K562 (cell line): ENCODE measurements at regions not wholly inside any gene's neighbourhood (a gene's known extent, or its start where the extent isn't known, plus 50 kb on each side); places are given as distances from the start of the nearest gene placed in this dataset.
A peak's percentile ranks its signal among the peaks of the same experiment; 100 is the strongest.

Experiments
- ATAC-seq: fragments of 200-7000 bp; cut with Tn5 transposase; 3 replicates; pipeline ENCODE4 v1.9.1; 2020; ENCODE audit warnings: moderate library complexity
- BruUV-seq: library from RNA; stranded (reverse); fragments of 400-500 nt; replicated peaks from 2 replicates; lab custom pipeline; 2021; lab: Mats Ljungman, UMichigan
- CTCF ChIA-PET: fragments of 300-600 bp; formaldehyde crosslinking; extraction: SDS; loops from one replicate; lab custom pipeline; 2021; ENCODE audit warnings: low intra/inter-chr PET ratio; lab: Yijun Ruan, JAX
- POLR2A ChIA-PET: fragments of 300-600, 350-650 bp; sonication (Branson Sonifier 250); formaldehyde crosslinking; extraction: SDS; loops from one replicate; lab custom pipeline; 2021; ENCODE audit warnings: antibody characterized with exemption, inconsistent platforms; lab: Yijun Ruan, JAX
- DNase-seq, 4 experiments: peaks; one replicate each; pipeline versions ENCODE4 v3.0.0 to v3.0.0-alpha.2; 2011 to 2018; ENCODE audit warnings: low spot score in 3 of 4, mixed read lengths in 3 of 4; ENCODE audit errors: extremely low read depth in 1 of 4
- FAIRE-seq: peaks from 2 replicates; lab custom pipeline; 2011; peaks lifted over from hg19 to GRCh38; lab: Jason Lieb, UNC
- H2AFZ ChIP-seq: 2 replicates; pipeline ENCODE4 v1.6.0; 2011; ENCODE audit warnings: low read depth, low read length, control low read depth, inconsistent platforms
- H3K27ac ChIP-seq: fragments of 200-600 bp; 3 replicates; pipeline ENCODE4 v1.8.0; 2011; ENCODE audit warnings: low read depth, mild to moderate bottlenecking, control low read depth, inconsistent platforms, low read length, moderate library complexity, mixed read lengths; ENCODE audit errors: extremely low read depth
- H3K27me3 ChIP-seq, 2 experiments: fragments of 300-600 bp in 1 of 2; 2 replicates in 1 of 2; 3 replicates in 1 of 2; pipeline versions ENCODE4 v1.6.0 to v1.8.0; 2011; ENCODE audit warnings: inconsistent platforms in 2 of 2, low read length in 2 of 2, mild to moderate bottlenecking in 1 of 2, mixed read lengths in 1 of 2, moderate library complexity in 1 of 2; ENCODE audit not compliant: control insufficient read depth in 2 of 2, insufficient read depth in 2 of 2
- H3K36me3 ChIP-seq: fragments of 300-600 bp; 3 replicates; pipeline ENCODE4 v1.8.0; 2011; ENCODE audit warnings: mild to moderate bottlenecking, low read length, inconsistent platforms; ENCODE audit not compliant: control insufficient read depth, insufficient read depth
- H3K4me1 ChIP-seq, 2 experiments: fragments of 200-600 bp in 1 of 2; replicated peaks in 1 of 2; 2 replicates in 1 of 2; 3 replicates in 1 of 2; pipeline versions ENCODE4 v1.5.1 to v1.8.0; 2011; ENCODE audit warnings: inconsistent platforms in 2 of 2, low read length in 2 of 2, mild to moderate bottlenecking in 1 of 2, mixed read lengths in 1 of 2, moderate library complexity in 1 of 2; ENCODE audit not compliant: control insufficient read depth in 2 of 2, insufficient read depth in 2 of 2
- H3K4me2 ChIP-seq: 2 replicates; pipeline ENCODE4 v1.6.1; 2011; ENCODE audit warnings: low read length, control low read depth, inconsistent platforms, mixed read lengths; ENCODE audit not compliant: insufficient read depth
- H3K4me3 ChIP-seq: fragments of 200-600 bp; sonication (generic), shearing (Covaris generic); 2 replicates; pipeline ENCODE4 v1.5.1; 2016; ENCODE audit warnings: control low read depth, inconsistent platforms
- H3K79me2 ChIP-seq: fragments of 200-600 bp; 3 replicates; pipeline ENCODE4 v1.8.0; 2011; ENCODE audit warnings: low read length, inconsistent platforms; ENCODE audit not compliant: control insufficient read depth, insufficient read depth
- H3K9ac ChIP-seq, 2 experiments: 2 replicates each; pipeline versions ENCODE4 v1.6.0 to v1.6.1; 2011; ENCODE audit warnings: low read depth in 2 of 2, low read length in 2 of 2, control low read depth in 1 of 2, inconsistent platforms in 1 of 2, mild to moderate bottlenecking in 1 of 2, mixed read lengths in 1 of 2; ENCODE audit not compliant: insufficient read depth in 1 of 2
- H3K9me1 ChIP-seq: one replicate; pipeline ENCODE4 v1.6.0; 2011; ENCODE audit warnings: inconsistent platforms, mild to moderate bottlenecking, low read length, moderate library complexity; ENCODE audit not compliant: control insufficient read depth, insufficient read depth
- H3K9me3 ChIP-seq: replicated peaks from 2 replicates; pipeline ENCODE4 v1.5.1; 2011; ENCODE audit warnings: low read depth, low read length, inconsistent platforms; ENCODE audit not compliant: control insufficient read depth, insufficient read depth
- H4K20me1 ChIP-seq: replicated peaks from 2 replicates; pipeline ENCODE4 v1.6.1; 2011; ENCODE audit warnings: low read length, inconsistent platforms, mixed read lengths; ENCODE audit not compliant: control insufficient read depth, insufficient read depth
- ELK3 ChIP-seq: fragments of 450-650 bp; formaldehyde crosslinking; IDR thresholded peaks from 2 replicates; pipeline ENCODE4 v1.4.0; 2020; ENCODE audit warnings: mild to moderate bottlenecking
- FOXA1 ChIP-seq: fragments of 450-650 bp; IDR thresholded peaks from 2 replicates; pipeline ENCODE4 v1.6.1; 2016; ENCODE audit warnings: mild to moderate bottlenecking, borderline replicate concordance
- GTF2B ChIP-seq: IDR thresholded peaks from 2 replicates; pipeline ENCODE4 v1.6.1; 2011; ENCODE audit not compliant: insufficient read length; ENCODE audit errors: extremely low read depth
- MEIS2 ChIP-seq: fragments of 450-650 bp; IDR thresholded peaks from 2 replicates; pipeline ENCODE4 v1.6.1; 2014; ENCODE audit warnings: mild to moderate bottlenecking; ENCODE audit not compliant: partially characterized antibody
- RFX1 ChIP-seq: fragments of 450-650 bp; IDR thresholded peaks from 2 replicates; pipeline ENCODE4 v1.6.1; 2016; ENCODE audit warnings: mild to moderate bottlenecking, moderate library complexity
- SIN3A ChIP-seq, 2 experiments: fragments of 150-350 bp in 1 of 2; IDR thresholded peaks; 2 replicates each; pipeline ENCODE4 v1.6.1; 2011 to 2016; ENCODE audit warnings: borderline replicate concordance in 2 of 2, low read depth in 2 of 2, low read length in 2 of 2, mild to moderate bottlenecking in 2 of 2, moderate library complexity in 2 of 2; ENCODE audit not compliant: control insufficient read depth in 1 of 2
- SPI1 ChIP-seq: IDR thresholded peaks from 2 replicates; pipeline ENCODE4 v1.6.1; 2011; ENCODE audit warnings: low read depth, low read length, control low read depth, borderline replicate concordance
- ZNF384 ChIP-seq: IDR thresholded peaks from 2 replicates; pipeline ENCODE4 v1.6.1; 2012; ENCODE audit warnings: low read depth, low read length, improper control_type of control experiment
- WGBS: fragments of 100-300 bp; shearing (Covaris generic); methylation state at CpG from one replicate; pipeline ENCODE4 v1.1.6; 2016; ENCODE audit warnings: low coverage, mixed read lengths; ENCODE audit not compliant: insufficient coverage; ENCODE audit errors: missing lambda C conversion rate; 5-methylcytosine and 5-hydroxymethylcytosine counted together
- in situ Hi-C: fragments of 300-500 bp; cut with MboI; formaldehyde crosslinking; loops from 4 replicates; pipeline ENCODE4 v1.15.0; 2018; ENCODE audit warnings: inconsistent platforms, mixed read lengths
- intact Hi-C: fragments of 100-400 bp; cut with micrococcal nuclease; formaldehyde crosslinking; loops from 2 replicates; pipeline ENCODE4 v1.14.2; 2022
- TF ChIP-seq, protein P1 (sequence below), 3 experiments: fragments of 200-800 bp in 1 of 3; fragments of 250-450 bp in 1 of 3; fragments of 450-650 bp in 1 of 3; sonication (Bioruptor Pico) in 1 of 3; sonication (Bioruptor generic) in 1 of 3; formaldehyde crosslinking in 1 of 3; IDR thresholded peaks; 2 replicates each; pipeline versions ENCODE4 v1.6.1 to v1.8.0; 2016 to 2022; ENCODE audit warnings: mild to moderate bottlenecking in 2 of 3, missing genetic modification characterization in 2 of 3, missing compliant biosample characterization in 1 of 3, moderate library complexity in 1 of 3
- TF ChIP-seq, protein P2 (sequence below), 2 experiments: IDR thresholded peaks in 1 of 2; conservative IDR thresholded peaks in 1 of 2; 2 replicates each; pipeline ENCODE4 v1.6.1; 2016; ENCODE audit warnings: low read depth in 2 of 2, mild to moderate bottlenecking in 1 of 2, missing compliant biosample characterization in 1 of 2, missing genetic modification characterization in 1 of 2, moderate library complexity in 1 of 2
- TF ChIP-seq, protein P3 (sequence below): fragments of 450-650 bp; IDR thresholded peaks from 2 replicates; pipeline ENCODE4 v1.6.1; 2016

GRCh38 chr3:64945171-64945729 lies 257.4 kb upstream of the ADAMTS9 start:
- H2AFZ ChIP-seq = peak overlapping the region; percentile 79
- FAIRE-seq = no peak
- TF ChIP-seq GTF2B (no peak), MEIS2 (peak; percentile 85), SIN3A (IDR thresholded peaks at IDR 0.05; ENCODE audit: borderline replicate concordance in 2 of 2, control insufficient read depth in 1 of 2, low read depth in 2 of 2, low read length in 2 of 2) (no peak), FOXA1 (no peak), RFX1 (peak; percentile 50), ZNF384 (0 out of 2 replicates have a peak, but pooled peaks have one; percentile 15), SPI1 (peak; percentile 36; the same call in 1 of the 2 replicates), ELK3 (CRISPR knock-in tag) (no peak)
- TF ChIP-seq, protein P1, sequence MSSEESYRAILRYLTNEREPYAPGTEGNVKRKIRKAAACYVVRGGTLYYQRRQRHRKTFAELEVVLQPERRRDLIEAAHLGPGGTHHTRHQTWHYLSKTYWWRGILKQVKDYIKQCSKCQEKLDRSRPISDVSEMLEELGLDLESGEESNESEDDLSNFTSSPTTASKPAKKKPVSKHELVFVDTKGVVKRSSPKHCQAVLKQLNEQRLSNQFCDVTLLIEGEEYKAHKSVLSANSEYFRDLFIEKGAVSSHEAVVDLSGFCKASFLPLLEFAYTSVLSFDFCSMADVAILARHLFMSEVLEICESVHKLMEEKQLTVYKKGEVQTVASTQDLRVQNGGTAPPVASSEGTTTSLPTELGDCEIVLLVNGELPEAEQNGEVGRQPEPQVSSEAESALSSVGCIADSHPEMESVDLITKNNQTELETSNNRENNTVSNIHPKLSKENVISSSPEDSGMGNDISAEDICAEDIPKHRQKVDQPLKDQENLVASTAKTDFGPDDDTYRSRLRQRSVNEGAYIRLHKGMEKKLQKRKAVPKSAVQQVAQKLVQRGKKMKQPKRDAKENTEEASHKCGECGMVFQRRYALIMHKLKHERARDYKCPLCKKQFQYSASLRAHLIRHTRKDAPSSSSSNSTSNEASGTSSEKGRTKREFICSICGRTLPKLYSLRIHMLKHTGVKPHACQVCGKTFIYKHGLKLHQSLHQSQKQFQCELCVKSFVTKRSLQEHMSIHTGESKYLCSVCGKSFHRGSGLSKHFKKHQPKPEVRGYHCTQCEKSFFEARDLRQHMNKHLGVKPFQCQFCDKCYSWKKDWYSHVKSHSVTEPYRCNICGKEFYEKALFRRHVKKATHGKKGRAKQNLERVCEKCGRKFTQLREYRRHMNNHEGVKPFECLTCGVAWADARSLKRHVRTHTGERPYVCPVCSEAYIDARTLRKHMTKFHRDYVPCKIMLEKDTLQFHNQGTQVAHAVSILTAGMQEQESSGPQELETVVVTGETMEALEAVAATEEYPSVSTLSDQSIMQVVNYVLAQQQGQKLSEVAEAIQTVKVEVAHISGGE (CRISPR knock-in tag; IDR thresholded peaks at IDR 0.05) = peak in 1 of 3 experiments; percentile 79; a peak in 2 of 6 replicates
- TF ChIP-seq, protein P2, sequence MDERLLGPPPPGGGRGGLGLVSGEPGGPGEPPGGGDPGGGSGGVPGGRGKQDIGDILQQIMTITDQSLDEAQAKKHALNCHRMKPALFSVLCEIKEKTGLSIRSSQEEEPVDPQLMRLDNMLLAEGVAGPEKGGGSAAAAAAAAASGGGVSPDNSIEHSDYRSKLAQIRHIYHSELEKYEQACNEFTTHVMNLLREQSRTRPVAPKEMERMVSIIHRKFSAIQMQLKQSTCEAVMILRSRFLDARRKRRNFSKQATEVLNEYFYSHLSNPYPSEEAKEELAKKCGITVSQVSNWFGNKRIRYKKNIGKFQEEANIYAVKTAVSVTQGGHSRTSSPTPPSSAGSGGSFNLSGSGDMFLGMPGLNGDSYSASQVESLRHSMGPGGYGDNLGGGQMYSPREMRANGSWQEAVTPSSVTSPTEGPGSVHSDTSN (CRISPR knock-in tag; IDR thresholded peaks at IDR 0.05; ENCODE audit: low read depth) = no peak
- TF ChIP-seq, protein P2 (tag; conservative IDR thresholded peaks at IDR 0.05; ENCODE audit: low read depth) = peak; percentile 76
- TF ChIP-seq, protein P3, sequence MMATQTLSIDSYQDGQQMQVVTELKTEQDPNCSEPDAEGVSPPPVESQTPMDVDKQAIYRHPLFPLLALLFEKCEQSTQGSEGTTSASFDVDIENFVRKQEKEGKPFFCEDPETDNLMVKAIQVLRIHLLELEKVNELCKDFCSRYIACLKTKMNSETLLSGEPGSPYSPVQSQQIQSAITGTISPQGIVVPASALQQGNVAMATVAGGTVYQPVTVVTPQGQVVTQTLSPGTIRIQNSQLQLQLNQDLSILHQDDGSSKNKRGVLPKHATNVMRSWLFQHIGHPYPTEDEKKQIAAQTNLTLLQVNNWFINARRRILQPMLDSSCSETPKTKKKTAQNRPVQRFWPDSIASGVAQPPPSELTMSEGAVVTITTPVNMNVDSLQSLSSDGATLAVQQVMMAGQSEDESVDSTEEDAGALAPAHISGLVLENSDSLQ = peak; percentile 64
- peaks cover 0 to 2% of the 10 kb centered on the region in 2 experiments; a peak in 2 of 5 replicates for H3K4me1 ChIP-seq
- BruUV-seq = no TSS peak
- POLR2A ChIA-PET = no interaction called here
- DNase-seq = peak in 2 of 4 experiments; percentile 3 to 8
- ATAC-seq = peak; percentile 37; the same call in 1 of the 3 replicates
- H3K4me2 ChIP-seq = peak overlapping the region; percentile 30; the same call in 1 of the 2 replicates
- no peaks in the 10 kb centered on the region for H4K20me1 ChIP-seq
- no peaks in the 10 kb centered on the region for H3K9me1 ChIP-seq
- intact Hi-C loops = no loop called here
- no peak overlapping the region for H3K4me3 ChIP-seq
- H3K79me2 ChIP-seq = no peaks in the 10 kb centered on the region
- WGBS = 29% methylated on average over 6 of the region's 6 CpGs
- no peak overlapping the region for H3K27ac ChIP-seq
- no peaks in the 10 kb centered on the region for H3K9me3 ChIP-seq
- H3K27me3 ChIP-seq = no peaks in the 10 kb centered on the region
- CTCF ChIA-PET = no interaction called here
- no peaks in the 10 kb centered on the region for H3K36me3 ChIP-seq
- in situ Hi-C loops = no loop called here
- H3K9ac ChIP-seq = no peak overlapping the region
